MM.1S (cell line): ENCODE measurements at regions not wholly inside any gene's neighbourhood (a gene's known extent, or its start where the extent isn't known, plus 50 kb on each side); places are given as distances from the start of the nearest gene placed in this dataset.

ENCODE experiments used
- EZH2 ChIP-seq: fragments of 300-600 bp; sonication (generic); optimal IDR thresholded peaks from 2 replicates; pipeline ENCODE3; 2017; ENCODE audit warnings: low read depth, mild to moderate bottlenecking, antibody characterized with exemption, low read length, mixed read lengths
- EZH2phosphoT487 ChIP-seq: fragments of 300-600 bp; sonication (generic); IDR thresholded peaks from 2 replicates; pipeline ENCODE4 v1.6.1; 2018; ENCODE audit warnings: antibody characterized with exemption, low read length
- TF ChIP-seq, protein P1 (sequence below): fragments of 300-600 bp; sonication (generic); IDR thresholded peaks from 2 replicates; pipeline ENCODE4 v1.5.1; 2016; ENCODE audit warnings: antibody characterized with exemption, low read length, mixed read lengths

DNA sequence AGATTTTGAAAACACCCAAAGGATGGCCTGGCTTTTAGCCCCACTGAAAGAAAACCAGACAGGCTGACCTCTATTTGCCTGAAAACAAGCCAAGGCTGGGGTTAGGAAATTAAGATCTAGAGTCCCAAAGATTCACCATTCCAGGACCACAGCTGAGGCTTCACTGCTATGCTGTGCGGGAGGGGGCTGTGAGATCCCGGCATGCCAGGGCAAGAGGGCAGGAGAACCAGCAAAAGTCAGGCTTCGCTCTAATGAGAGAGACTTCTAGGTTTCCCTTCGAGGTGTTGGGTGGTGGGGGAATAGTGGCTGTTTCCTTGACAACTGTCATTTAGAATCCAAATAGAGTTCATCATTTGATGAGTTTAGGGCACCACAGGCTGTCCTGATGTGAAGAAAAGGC lies 152.9 kb upstream of the NFIB start:
- TF ChIP-seq, protein P1, sequence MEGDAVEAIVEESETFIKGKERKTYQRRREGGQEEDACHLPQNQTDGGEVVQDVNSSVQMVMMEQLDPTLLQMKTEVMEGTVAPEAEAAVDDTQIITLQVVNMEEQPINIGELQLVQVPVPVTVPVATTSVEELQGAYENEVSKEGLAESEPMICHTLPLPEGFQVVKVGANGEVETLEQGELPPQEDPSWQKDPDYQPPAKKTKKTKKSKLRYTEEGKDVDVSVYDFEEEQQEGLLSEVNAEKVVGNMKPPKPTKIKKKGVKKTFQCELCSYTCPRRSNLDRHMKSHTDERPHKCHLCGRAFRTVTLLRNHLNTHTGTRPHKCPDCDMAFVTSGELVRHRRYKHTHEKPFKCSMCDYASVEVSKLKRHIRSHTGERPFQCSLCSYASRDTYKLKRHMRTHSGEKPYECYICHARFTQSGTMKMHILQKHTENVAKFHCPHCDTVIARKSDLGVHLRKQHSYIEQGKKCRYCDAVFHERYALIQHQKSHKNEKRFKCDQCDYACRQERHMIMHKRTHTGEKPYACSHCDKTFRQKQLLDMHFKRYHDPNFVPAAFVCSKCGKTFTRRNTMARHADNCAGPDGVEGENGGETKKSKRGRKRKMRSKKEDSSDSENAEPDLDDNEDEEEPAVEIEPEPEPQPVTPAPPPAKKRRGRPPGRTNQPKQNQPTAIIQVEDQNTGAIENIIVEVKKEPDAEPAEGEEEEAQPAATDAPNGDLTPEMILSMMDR = no peak
- TF ChIP-seq EZH2 (no peak), EZH2phosphoT487 (no peak)
